ENCODE measurements at regions not wholly inside any gene's neighbourhood (a gene's known extent, or its start where the extent isn't known, plus 50 kb on each side); places are given as distances from the start of the nearest gene placed in this dataset.

- DNase-seq (ENCODE audit: extremely low read depth, insufficient read length): no peak
- TF ChIP-seq CTCF (IDR thresholded peaks at IDR 0.05; ENCODE audit: insufficient read depth, low read length, poor library complexity, severe bottlenecking): no peak
- Histone ChIP-seq H3K36me3 (ENCODE audit: control insufficient read depth, insufficient read depth, low read length) (no peaks in the 10 kb centered on the region), H3K27me3 (replicated peaks; ENCODE audit: control insufficient read depth, insufficient read depth, low read length) (no peaks in the 10 kb centered on the region; the same call in 1 of the 2 replicates), H3K4me3 (replicated peaks; ENCODE audit: low read depth, low read length) (no peak overlapping the region)
Measured at GRCh38 chr3:194745422-194746184, 59.9 kb downstream of the FAM43A start.

DNA sequence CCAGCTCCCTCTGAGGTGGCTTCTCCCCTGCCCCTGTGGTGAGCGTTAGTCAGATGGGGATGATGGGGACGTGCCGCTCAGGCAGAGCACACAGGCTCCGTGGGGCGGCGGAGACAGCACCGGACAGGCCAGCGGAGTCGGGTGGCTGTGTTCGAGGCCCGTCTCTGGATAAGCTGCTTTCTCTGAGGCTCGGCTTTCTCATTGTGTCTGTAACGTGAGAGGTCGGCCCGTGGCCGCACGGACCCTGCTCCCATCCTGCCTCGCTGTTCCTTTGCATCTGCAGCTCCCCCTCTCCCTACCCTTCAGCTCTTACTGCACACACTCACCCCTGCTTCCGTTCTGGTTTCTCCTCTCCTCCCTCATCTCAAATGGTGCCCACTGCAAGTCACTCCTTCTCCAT lies 62.5 kb downstream of the FAM43A start:
- DNase-seq (ENCODE audit: extremely low read depth, insufficient read length): no peak
- Histone ChIP-seq H3K4me3 (replicated peaks; ENCODE audit: low read depth, low read length) (no peak overlapping the region), H3K36me3 (ENCODE audit: control insufficient read depth, insufficient read depth, low read length) (no peaks in the 10 kb centered on the region), H3K27me3 (replicated peaks; ENCODE audit: control insufficient read depth, insufficient read depth, low read length) (no peaks in the 10 kb centered on the region; the same call in 1 of the 2 replicates)
- no peak for TF ChIP-seq CTCF (IDR thresholded peaks at IDR 0.05; ENCODE audit: insufficient read depth, low read length, poor library complexity, severe bottlenecking)

DNA sequence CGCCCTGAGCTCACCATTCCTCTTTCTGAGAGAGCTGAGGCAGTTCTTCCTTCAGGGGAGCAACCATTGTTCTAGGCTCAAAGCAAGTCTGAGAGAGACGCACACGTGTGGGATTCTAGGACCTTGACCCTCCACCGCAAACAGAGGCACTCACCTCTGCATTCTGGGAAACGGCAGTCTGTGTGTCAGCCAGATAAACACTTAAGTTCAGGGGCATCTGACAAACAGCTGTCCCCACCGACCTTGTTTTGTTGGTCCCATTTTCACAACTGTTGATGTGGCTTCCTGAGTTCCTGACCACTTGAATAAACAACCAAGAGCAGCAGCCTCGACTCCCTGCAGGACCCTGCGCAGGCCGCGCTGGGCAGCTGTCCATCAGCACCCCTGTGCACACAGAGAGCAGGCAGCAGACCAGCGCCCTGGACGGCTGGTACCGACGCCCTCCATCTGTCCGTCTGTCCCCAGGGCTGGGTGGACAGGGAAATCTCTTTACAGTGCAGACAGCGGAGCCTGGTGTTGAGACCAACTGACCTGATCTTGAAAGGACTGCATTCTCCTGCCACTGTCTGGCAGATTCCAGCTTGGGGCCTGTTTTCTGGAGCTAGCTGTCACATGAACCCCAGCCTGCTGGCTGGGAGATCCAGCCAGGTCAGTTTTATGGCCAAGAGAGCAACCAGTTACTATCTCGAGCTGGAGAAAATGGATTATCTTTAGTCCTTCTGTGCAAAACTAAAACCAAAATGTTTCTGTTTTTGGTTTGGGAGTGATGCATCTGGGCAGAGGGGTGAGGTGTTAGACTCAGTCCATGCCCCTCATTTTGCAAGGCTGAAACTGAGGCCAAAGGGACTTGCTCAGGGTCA lies 64.2 kb downstream of the FAM43A start:
- Histone ChIP-seq H3K27me3 (replicated peaks; ENCODE audit: control insufficient read depth, insufficient read depth, low read length) (no peaks in the 10 kb centered on the region; the same call in 1 of the 2 replicates), H3K4me3 (replicated peaks; ENCODE audit: low read depth, low read length) (no peak overlapping the region), H3K36me3 (ENCODE audit: control insufficient read depth, insufficient read depth, low read length) (no peaks in the 10 kb centered on the region)
- TF ChIP-seq CTCF (IDR thresholded peaks at IDR 0.05; ENCODE audit: insufficient read depth, low read length, poor library complexity, severe bottlenecking): no peak
- DNase-seq (ENCODE audit: extremely low read depth, insufficient read length): no peak

GRCh38 chr3:194750491-194750828 lies 64.8 kb downstream of the FAM43A start:
- DNase-seq (ENCODE audit: extremely low read depth, insufficient read length): no peak

More at GRCh38 chr3:194750491-194750828, 64.8 kb downstream of the FAM43A start:
- Histone ChIP-seq H3K4me3 (replicated peaks; ENCODE audit: low read depth, low read length) (no peak overlapping the region), H3K36me3 (ENCODE audit: control insufficient read depth, insufficient read depth, low read length) (no peaks in the 10 kb centered on the region), H3K27me3 (replicated peaks; ENCODE audit: control insufficient read depth, insufficient read depth, low read length) (no peaks in the 10 kb centered on the region; the same call in 1 of the 2 replicates)
- TF ChIP-seq CTCF (IDR thresholded peaks at IDR 0.05; ENCODE audit: insufficient read depth, low read length, poor library complexity, severe bottlenecking): no peak
